G401.6 (cell line): ENCODE measurements at regions not wholly inside any gene's neighbourhood (a gene's known extent, or its start where the extent isn't known, plus 50 kb on each side); places are given as distances from the start of the nearest gene placed in this dataset.
A peak's percentile ranks its signal among the peaks of the same experiment; 100 is the strongest.

Experiments used
- FAIRE-seq: peaks from 2 replicates; lab custom pipeline; 2012; peaks lifted over from hg19 to GRCh38; lab: Jason Lieb, UNC

- no peak for FAIRE-seq
Measured at GRCh38 chr5:120738568-120738967, 274.5 kb downstream of the PRR16 start.

DNA sequence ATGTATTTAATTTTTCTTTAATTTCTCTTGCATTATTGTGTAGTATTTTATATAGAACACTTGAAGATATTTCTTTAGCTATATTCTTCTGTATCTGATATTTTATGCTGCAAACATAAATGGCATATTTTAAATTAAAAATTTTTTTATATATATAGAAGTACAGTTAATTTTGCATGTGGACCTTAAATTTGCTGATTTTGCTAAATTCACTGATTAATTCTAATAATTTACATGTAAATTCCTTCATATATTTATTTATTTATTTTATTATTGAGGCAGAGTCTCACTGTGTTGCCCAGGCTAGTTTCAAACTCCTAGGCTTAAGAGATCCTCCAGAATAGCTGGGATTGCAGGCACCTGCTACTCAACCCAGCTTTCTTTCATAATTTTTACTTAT lies 276.9 kb downstream of the PRR16 start:
- no peak for FAIRE-seq

- no peak for FAIRE-seq
Measured at GRCh38 chr5:120748474-120748873, 284.4 kb downstream of the PRR16 start.

DNA sequence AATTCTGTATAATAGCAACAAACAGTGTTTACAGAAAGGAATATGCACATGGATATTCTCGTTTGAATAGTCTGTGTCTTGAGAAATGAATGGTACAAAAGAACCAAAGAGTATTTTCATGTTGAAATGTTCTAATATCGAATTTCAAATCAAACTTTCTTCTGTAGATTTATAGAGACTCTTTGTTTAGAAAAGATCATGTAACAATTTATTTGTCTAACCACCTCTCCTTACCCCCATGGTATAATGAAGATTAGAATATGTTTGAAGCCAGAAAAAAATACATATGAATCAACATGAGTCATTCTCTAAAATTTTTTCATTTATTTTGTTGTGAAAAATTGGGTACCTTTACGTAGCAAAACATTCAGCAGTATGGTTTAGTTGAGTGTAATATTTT lies 285.6 kb downstream of the PRR16 start:
- FAIRE-seq: no peak

DNA sequence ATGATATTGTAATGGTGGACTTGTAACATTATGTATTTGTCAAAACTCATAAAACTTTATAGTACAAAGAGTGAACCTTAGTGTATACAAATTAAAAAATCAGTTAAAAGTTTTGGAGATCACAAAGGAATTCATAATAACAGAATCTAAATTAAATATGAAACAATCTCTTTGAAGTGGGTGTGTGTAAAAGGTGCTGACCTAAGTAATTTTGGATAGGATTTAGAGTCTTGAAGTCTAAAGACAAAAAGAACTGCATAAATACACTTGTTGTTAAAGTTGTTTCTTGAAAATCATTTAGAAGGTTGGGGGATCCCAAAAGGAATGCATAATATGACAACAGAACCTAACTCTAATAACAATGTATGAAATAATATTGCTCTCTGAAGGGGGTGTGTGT lies 295.5 kb downstream of the PRR16 start:
- FAIRE-seq: no peak

GRCh38 chr5:120761986-120762385 lies 297.9 kb downstream of the PRR16 start:
- no peak for FAIRE-seq

DNA sequence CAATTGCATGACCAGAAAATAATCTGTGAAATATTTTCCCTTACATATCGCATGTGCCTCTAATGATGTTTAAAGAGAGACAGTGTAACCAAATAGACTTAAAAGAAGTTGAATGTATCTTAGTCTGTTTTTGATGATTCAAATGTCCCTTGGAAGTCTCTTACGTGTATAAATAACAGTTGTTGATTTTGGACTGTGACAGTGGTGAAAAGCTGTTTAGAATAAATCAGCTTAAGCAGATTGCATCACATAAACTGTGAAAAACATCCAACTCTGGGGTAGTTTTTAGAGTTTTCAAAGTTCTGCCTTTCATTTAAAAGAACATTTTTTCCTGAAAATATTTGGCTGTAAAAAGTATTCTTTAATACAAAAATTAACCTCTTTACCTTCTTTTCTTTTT lies 301.1 kb downstream of the PRR16 start:
- no peak for FAIRE-seq

DNA sequence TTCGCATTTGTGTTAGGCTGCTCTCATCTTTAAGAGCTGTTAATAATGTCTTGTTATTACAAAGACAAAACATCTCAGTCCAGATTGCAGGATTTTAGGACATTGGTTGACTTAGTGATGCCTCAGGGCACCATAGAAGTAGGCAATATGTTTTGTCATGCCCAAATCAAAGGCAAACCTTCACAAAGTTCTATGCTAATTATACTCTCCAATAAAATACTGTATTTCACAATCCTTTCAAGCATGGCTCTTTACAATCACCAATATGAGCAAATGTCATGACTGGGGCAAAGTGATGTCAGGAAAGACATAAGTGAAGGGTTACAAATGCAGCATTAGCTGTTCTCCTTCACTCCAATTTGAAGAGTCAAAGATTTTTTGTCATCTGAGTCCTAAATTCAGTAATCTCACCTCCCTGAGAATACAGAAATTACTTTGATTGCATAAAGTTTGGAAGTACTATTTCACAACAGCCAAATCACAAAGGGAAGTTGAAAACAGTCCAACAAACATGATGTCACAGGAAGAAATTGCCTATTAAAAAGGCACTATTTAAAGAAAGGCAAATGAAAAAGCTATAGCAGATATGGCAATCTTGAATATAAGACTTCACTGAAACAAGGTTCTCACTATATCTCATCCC lies 303.2 kb downstream of the PRR16 start:
- no peak for FAIRE-seq

DNA sequence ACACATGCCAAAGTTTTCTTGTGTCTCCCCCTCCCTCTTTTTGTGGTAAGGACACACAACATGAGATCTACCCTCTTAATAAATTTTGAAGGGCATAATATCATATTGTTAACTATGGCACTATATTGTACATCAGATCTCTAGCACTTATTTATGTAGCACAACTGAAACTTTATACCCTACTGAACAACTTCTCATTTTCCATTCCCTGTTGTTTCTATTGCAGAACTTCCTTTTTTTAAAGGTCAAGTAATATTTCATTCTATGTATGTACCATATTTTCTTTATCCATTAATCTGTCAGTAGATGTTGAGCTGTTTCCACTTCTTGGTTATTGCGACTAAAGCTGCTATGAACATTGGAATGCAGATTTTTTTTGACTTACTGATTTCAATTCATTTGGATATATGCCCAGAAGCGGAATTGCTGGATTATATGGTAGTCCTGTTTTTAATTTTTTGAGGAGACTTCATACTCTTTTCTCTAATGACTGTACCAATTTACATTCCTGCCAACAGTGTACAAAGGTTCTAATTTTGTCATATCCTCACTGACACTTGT lies 305.3 kb downstream of the PRR16 start:
- FAIRE-seq: no peak

DNA sequence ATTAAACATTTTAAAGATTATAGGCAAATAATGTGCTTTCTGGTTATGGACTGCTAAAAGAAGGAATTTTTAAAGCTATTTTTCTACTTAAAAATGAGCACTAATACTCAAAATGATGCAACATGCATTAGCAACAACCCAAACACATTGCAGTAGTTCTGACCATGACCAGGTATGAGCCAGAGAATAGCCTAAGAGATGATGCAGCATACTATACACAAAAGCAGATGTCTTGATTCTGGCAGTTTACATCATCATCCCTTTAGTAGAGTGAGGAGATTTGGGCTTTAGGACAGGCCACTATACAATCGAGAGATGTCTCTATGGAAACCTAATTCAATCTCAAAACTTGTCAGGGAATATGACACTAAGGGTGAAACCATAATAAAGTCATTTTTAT lies 307.1 kb downstream of the PRR16 start:
- FAIRE-seq: no peak

DNA sequence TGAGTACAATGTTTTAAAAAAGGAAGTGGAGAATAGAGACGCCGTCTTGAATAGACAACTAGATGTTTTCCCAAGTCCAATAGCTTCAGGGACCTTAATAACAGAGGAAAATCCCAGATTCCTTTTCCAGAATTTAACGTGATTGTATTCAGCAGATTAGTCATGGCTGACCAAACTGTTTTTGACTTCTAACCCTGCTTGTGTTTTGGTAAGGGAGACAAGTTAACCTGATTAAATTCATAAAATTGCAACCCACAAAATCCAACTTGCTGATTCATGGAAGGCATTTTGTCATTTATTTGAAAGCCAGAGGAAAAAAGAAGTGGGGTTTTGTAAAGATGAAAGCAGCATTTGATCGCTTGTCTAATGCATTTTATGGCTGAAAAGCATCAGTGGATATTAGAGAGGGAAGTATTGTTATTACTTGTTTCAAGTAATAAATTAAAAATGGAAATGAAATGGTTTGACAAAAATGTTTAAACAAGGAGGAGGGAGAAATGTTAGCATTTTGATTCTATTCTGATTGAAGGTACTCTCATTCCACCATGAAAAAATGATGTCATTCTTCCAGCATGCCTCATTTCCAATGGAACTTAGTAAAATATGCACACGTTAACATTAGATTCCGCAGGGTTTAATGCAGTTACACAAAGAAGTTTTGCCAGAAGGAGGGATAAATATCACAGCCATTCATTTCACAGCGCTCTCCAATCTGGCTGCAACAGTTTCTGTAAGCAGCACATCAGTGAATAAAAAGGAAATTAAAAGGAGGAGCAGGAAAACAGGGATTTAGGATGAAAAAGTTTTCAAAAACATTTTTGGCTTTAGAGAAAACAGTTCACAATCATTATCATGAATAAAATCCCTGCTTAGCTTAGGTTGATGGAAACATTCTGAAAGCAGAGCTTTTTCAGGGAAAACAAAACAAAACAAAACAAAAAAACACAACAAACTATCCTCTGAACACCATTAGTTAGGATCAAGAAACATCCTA lies 314.7 kb downstream of the PRR16 start:
- FAIRE-seq: no peak

- no peak for FAIRE-seq
Measured at GRCh38 chr5:120779674-120780073, 315.6 kb downstream of the PRR16 start.

DNA sequence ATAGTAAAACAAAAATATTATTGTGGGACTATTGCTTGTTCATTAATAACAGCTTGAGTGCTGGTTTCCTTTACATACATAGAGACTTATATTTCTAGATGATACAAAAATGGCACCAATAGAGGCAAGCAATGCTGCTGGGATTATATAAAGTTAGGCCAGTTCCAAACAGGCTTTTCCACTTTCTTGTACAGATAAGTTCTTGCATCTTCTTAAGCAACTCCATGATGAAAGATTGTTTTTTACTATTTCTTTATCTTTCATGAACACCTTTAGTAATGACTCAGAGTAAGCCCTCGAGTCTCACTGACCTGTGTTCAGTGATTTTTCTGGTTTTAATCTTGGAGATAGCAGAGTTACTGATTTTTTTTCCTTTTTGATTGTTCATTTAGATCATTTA lies 324.4 kb downstream of the PRR16 start:
- FAIRE-seq: no peak

GRCh38 chr5:120789918-120790317 lies 325.8 kb downstream of the PRR16 start:
- no peak for FAIRE-seq

DNA sequence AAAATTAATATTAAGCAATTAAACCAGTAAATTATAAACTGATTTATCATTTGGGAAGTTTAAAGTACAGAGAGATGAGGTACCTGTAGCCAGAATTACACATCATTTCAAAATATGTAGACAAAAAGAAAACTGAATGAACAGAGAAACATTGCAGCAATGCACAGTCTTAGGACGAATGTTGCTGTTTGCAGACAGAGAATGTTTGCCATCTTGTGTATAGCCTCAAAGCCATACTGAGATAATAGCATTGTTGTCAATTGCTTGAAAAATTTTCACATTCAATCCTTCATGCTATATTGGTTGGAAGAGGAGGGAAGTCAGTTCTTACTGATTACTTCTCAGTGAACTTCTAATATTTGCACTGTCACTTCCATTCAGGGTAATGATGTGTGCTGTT lies 326.2 kb downstream of the PRR16 start:
- no peak for FAIRE-seq

DNA sequence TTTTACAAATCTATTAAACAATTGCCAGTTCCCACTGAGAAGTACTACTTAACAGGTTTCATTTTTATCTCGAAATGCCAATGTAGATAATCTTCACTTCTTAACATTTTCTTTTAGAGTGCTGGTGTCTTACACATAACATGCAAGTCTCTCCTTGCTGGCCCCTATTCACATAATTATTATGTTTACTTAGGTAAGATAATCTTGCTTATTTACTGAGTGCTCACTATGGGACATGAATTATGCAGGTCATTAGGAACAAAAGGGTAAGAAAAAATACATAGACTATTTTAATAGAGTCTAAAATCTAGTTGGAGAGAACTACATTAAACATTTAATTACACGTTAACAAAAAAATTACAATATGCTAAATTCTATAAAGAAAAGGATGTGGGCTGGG lies 328.4 kb downstream of the PRR16 start:
- no peak for FAIRE-seq

- FAIRE-seq: no peak
Measured at GRCh38 chr5:120794121-120794520, 330.0 kb downstream of the PRR16 start.

GRCh38 chr5:120803282-120803681 lies 339.2 kb downstream of the PRR16 start:
- FAIRE-seq: peak; percentile 30

DNA sequence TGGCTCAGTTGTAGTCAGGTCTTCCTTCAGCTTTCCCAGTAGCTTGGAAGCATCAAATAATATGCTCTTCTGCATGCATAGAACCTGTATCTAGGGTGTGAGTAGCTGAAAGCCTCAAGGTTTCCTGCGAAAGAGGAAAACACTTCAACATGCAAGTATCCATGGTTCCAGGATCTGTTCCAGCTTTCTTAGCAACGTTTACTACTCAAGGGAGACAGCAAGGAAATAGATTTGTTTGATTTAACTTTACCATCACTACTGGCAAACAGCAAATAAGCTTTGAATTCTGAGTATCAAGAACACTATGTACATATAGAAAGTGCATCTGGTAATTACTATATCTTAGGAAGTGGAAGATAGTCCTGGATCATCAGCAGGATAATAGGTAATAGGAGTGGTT lies 341.0 kb downstream of the PRR16 start:
- no peak for FAIRE-seq

GRCh38 chr5:120806202-120806601 lies 342.1 kb downstream of the PRR16 start:
- no peak for FAIRE-seq

DNA sequence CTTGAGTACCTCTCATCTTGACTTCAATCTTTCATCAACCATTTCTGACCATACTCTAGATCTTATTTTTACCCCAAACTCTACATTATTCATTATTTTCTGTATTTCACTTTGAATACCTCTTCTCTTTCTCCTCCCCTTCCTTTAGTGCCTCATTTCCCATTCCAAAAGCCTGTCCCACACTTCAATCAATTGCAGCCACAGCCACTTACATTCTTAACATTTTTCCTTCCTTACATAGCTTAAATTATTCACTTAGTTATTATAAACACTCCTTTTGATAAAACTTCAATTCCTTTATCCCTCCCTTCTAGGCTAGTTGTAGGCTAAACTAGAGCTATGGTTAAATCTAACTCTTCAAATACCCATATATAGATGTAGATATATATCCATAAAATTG lies 344.0 kb downstream of the PRR16 start:
- no peak for FAIRE-seq

GRCh38 chr5:120808606-120809005 lies 344.5 kb downstream of the PRR16 start:
- FAIRE-seq: no peak

DNA sequence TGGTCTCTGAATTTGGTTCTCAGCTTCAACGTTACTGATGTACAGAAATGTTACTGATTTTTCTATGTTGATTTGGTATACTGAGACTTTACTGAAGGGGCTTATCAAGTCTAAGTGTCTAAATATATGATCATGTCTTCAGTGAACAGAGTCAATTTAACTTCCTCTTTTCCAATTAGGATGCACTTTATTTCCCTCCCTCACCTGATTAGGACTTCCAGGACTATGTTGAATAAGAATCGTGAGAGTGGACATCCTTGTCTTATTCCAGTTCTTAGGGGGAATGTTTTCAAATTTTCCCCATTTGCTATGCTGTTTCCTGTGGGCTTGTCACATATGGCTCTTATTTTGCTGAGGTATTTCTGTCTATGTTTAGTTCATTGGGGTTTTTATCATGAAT lies 349.5 kb downstream of the PRR16 start:
- no peak for FAIRE-seq
